Lower lobe of right lung (tissue), 2 donors: ENCODE measurements at regions not wholly inside any gene's neighbourhood (a gene's known extent, or its start where the extent isn't known, plus 50 kb on each side); places are given as distances from the start of the nearest gene placed in this dataset.

Source experiments
- ATAC-seq, 2 donors: fragments of 200-7000 bp; cut with Tn5 transposase; one replicate each; pipeline ENCODE4 v1.9.1; 2020 to 2022; ENCODE audit warnings: mild to moderate bottlenecking in 2 of 2, moderate library complexity in 2 of 2
- DNase-seq: peaks from one replicate; pipeline ENCODE4 v3.0.0-alpha.2; 2020
- H3K27ac ChIP-seq: fragments of 200-600 bp; one replicate; pipeline ENCODE4 v1.8.0; 2022
- H3K27me3 ChIP-seq: fragments of 200-600 bp; one replicate; pipeline ENCODE4 v1.8.0; 2022; ENCODE audit warnings: low read depth
- H3K36me3 ChIP-seq: fragments of 200-600 bp; one replicate; pipeline ENCODE4 v1.8.0; 2022; ENCODE audit warnings: mild to moderate bottlenecking
- H3K4me1 ChIP-seq: fragments of 200-600 bp; one replicate; pipeline ENCODE4 v1.8.0; 2022
- H3K4me3 ChIP-seq: fragments of 200-600 bp; one replicate; pipeline ENCODE4 v1.8.0; 2022; ENCODE audit warnings: mild to moderate bottlenecking
- H3K9me3 ChIP-seq: fragments of 200-600 bp; one replicate; pipeline ENCODE4 v1.8.0; 2022
- intact Hi-C: fragments of 100-400 bp; cut with DNase I; formaldehyde crosslinking; loops from one replicate; pipeline ENCODE4 v1.11.0; 2022
- TF ChIP-seq, protein P1 (sequence below): fragments of 200-600 bp; IDR thresholded peaks from one replicate; pipeline ENCODE4 v1.8.0; 2022; ENCODE audit warnings: antibody characterized with exemption, mild to moderate bottlenecking
- donor health status: DM: no; HTN: yes; CAD: no; lungs with severe emphysema.

DNA sequence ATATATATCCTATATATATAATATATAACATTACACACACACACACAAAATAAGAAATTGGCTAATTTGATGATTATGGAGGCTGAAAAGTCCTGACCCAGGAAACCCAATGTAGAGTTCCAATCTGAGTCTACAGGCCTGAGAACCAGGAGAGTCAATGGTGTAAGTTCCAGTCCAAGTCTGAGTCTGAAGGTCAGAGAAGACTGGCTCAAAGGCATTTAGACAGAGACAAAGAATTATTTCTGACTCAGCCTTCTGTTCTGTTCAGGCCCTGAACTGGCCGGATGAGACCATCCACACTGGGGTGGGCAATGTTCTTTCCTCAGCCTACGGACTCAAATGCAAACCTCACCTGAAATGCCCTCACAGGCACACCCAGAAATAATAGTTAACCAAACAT lies 60.6 kb upstream of the STX18 start:
- TF ChIP-seq, protein P1, sequence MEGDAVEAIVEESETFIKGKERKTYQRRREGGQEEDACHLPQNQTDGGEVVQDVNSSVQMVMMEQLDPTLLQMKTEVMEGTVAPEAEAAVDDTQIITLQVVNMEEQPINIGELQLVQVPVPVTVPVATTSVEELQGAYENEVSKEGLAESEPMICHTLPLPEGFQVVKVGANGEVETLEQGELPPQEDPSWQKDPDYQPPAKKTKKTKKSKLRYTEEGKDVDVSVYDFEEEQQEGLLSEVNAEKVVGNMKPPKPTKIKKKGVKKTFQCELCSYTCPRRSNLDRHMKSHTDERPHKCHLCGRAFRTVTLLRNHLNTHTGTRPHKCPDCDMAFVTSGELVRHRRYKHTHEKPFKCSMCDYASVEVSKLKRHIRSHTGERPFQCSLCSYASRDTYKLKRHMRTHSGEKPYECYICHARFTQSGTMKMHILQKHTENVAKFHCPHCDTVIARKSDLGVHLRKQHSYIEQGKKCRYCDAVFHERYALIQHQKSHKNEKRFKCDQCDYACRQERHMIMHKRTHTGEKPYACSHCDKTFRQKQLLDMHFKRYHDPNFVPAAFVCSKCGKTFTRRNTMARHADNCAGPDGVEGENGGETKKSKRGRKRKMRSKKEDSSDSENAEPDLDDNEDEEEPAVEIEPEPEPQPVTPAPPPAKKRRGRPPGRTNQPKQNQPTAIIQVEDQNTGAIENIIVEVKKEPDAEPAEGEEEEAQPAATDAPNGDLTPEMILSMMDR, result no peak
- Histone ChIP-seq H3K4me1 (no peaks in the 10 kb centered on the region), H3K36me3 (no peaks in the 10 kb centered on the region), H3K9me3 (no peaks in the 10 kb centered on the region), H3K27ac (no peak overlapping the region), H3K27me3 (no peaks in the 10 kb centered on the region), H3K4me3 (no peak overlapping the region)
- DNase-seq (no peak), ATAC-seq (no peak)
- intact Hi-C loops, result no loop called here

DNA sequence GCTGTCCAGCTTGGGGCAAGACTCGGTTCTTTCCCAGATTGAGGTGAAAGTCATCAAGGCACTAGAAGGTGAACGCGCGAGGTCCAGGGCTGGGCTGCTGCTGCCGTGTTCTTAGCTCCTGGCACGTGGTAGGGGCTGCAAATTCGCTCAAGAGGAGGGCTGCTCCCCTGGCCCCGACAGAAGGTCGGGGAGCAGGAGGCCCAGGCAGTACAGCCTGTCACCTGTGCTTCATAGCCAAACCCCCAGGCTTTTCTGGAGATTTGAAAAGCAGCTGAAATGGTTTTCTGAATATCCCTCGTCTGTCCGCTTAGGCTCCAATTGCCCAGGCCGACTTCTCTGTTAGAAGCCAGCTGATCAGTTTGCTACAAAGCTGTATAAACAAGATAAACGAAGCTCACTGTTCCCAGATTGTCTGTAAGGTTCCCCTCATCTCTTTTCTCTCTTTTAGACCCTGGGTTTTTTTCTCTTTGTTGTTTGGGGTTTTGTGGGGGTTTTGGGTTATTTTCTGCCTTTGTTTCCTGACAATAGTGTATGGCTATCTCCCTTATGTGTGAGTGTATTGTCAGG lies 60.0 kb upstream of the STX18 start:
- intact Hi-C loops, result no loop called here
- Histone ChIP-seq H3K36me3 (no peaks in the 10 kb centered on the region), H3K4me3 (no peak overlapping the region), H3K9me3 (no peaks in the 10 kb centered on the region), H3K4me1 (no peaks in the 10 kb centered on the region), H3K27me3 (no peaks in the 10 kb centered on the region), H3K27ac (no peak overlapping the region)
- TF ChIP-seq, protein P1, result no peak
- no peak for DNase-seq
- no peak for ATAC-seq

GRCh38 chr4:4599481-4600275 lies 57.8 kb upstream of the STX18 start:
- no peaks in the 10 kb centered on the region for H3K4me1 ChIP-seq
- H3K27me3 ChIP-seq, result no peaks in the 10 kb centered on the region
- H3K36me3 ChIP-seq, result no peaks in the 10 kb centered on the region
- ATAC-seq, result no peak
- intact Hi-C loops, result no loop called here
- no peak overlapping the region for H3K4me3 ChIP-seq
- no peak overlapping the region for H3K27ac ChIP-seq
- H3K9me3 ChIP-seq, result peaks cover 11% of the 10 kb centered on the region
- TF ChIP-seq, protein P1, result no peak
- DNase-seq, result no peak

GRCh38 chr4:4598851-4599411 lies 57.1 kb upstream of the STX18 start:
- TF ChIP-seq, protein P1, result no peak
- DNase-seq (no peak), ATAC-seq (no peak)
- intact Hi-C loops, result no loop called here
- H3K27me3 ChIP-seq, result no peaks in the 10 kb centered on the region
- peaks cover 15% of the 10 kb centered on the region for H3K9me3 ChIP-seq
- no peaks in the 10 kb centered on the region for H3K4me1 ChIP-seq
- H3K36me3 ChIP-seq, result no peaks in the 10 kb centered on the region
- no peak overlapping the region for H3K4me3 ChIP-seq
- H3K27ac ChIP-seq, result no peak overlapping the region

DNA sequence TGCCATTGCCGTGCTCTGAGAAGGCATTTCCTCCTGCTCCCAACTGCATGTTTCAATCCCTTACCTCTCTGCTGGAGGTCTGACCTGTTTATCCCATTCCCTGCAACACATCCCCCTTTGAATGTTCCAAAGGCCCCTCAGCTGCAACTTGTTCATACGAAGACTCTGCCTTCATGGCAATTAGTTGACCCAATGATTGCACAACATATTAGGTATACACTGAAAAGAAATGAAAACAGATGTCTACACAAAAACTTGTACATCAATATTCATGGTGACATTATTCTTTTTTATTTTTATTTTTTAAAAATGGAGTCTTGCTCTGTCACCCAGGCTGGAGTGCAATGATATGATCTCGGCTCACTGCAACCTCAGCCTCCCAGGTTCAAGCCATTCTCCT lies 54.9 kb upstream of the STX18 start:
- no peak overlapping the region for H3K27ac ChIP-seq
- H3K4me1 ChIP-seq, result no peaks in the 10 kb centered on the region
- TF ChIP-seq, protein P1, result no peak
- ATAC-seq (no peak), DNase-seq (no peak)
- H3K27me3 ChIP-seq, result no peaks in the 10 kb centered on the region
- H3K36me3 ChIP-seq, result no peaks in the 10 kb centered on the region
- intact Hi-C loops, result no loop called here
- H3K4me3 ChIP-seq, result no peak overlapping the region
- peaks cover 15% of the 10 kb centered on the region for H3K9me3 ChIP-seq
